ENCODE measurements at regions not wholly inside any gene's neighbourhood (a gene's known extent, or its start where the extent isn't known, plus 50 kb on each side); places are given as distances from the start of the nearest gene placed in this dataset.

DNA sequence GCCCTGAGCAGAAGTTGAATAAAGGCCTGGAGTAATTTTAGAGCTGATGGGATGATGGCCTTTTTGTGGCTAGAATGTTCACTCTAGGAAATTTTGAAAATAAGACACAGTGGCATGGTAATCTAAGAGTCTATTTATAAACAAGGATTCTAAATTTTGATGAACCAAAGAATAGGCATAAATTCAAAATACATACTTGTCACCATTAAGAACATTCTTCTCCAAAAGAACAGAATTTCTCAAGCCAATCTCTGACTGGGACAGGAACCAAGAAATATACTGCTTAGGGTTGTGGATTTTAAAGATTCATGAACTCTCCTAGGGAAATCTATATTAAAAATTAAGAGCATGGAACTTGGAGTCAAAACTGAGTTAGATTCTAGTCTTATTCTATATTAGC is 98.2 kb upstream of the SETBP1 start:
- no peaks in the 10 kb centered on the region for H3K36me3 Mint-ChIP-seq (ENCODE audit: low read depth, unreplicated experiment)
- Histone ChIP-seq H3K4me1 (ENCODE audit: insufficient read depth, low read length) (peaks cover 10% of the 10 kb centered on the region), H3K9ac (ENCODE audit: low read length) (no peak overlapping the region), H3K27ac (ENCODE audit: low read depth, low read length) (no peak overlapping the region), H3K36me3 (ENCODE audit: insufficient read depth, low read length) (no peaks in the 10 kb centered on the region), H3K9me3 (ENCODE audit: insufficient read depth, low read depth, low read length) (no peaks in the 10 kb centered on the region), H3K4me2 (ENCODE audit: low read length) (no peak overlapping the region), H3K79me2 (ENCODE audit: insufficient read depth, low read length) (no peaks in the 10 kb centered on the region), H2AFZ (ENCODE audit: low read depth, low read length) (no peak overlapping the region), H3K27me3 (ENCODE audit: insufficient read depth, low read length) (no peaks in the 10 kb centered on the region), H3K4me3 (ENCODE audit: insufficient read depth, low read depth, low read length) (no peak overlapping the region), H4K20me1 (ENCODE audit: insufficient read depth, low read length) (no peaks in the 10 kb centered on the region)
- H3K9me3 Mint-ChIP-seq (ENCODE audit: unreplicated experiment) = no peaks in the 10 kb centered on the region
- no peaks in the 10 kb centered on the region for H3K27me3 Mint-ChIP-seq (ENCODE audit: low read depth, unreplicated experiment)
- no peak for FAIRE-seq
- TF ChIP-seq, protein P1, sequence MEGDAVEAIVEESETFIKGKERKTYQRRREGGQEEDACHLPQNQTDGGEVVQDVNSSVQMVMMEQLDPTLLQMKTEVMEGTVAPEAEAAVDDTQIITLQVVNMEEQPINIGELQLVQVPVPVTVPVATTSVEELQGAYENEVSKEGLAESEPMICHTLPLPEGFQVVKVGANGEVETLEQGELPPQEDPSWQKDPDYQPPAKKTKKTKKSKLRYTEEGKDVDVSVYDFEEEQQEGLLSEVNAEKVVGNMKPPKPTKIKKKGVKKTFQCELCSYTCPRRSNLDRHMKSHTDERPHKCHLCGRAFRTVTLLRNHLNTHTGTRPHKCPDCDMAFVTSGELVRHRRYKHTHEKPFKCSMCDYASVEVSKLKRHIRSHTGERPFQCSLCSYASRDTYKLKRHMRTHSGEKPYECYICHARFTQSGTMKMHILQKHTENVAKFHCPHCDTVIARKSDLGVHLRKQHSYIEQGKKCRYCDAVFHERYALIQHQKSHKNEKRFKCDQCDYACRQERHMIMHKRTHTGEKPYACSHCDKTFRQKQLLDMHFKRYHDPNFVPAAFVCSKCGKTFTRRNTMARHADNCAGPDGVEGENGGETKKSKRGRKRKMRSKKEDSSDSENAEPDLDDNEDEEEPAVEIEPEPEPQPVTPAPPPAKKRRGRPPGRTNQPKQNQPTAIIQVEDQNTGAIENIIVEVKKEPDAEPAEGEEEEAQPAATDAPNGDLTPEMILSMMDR (IDR thresholded peaks at IDR 0.05; ENCODE audit: insufficient read depth, low read depth, low read length) = no peak
- no peak for TF ChIP-seq EZH2 (IDR thresholded peaks at IDR 0.05; ENCODE audit: insufficient read depth, low read length)
- H3K27ac Mint-ChIP-seq (ENCODE audit: unreplicated experiment) = no peak overlapping the region
- peaks cover 8% of the 10 kb centered on the region for H3K4me1 Mint-ChIP-seq (ENCODE audit: low read depth, unreplicated experiment)
- DNase-seq (ENCODE audit: low read depth) = no peak
- no peak overlapping the region for H3K4me3 Mint-ChIP-seq (ENCODE audit: unreplicated experiment)

DNA sequence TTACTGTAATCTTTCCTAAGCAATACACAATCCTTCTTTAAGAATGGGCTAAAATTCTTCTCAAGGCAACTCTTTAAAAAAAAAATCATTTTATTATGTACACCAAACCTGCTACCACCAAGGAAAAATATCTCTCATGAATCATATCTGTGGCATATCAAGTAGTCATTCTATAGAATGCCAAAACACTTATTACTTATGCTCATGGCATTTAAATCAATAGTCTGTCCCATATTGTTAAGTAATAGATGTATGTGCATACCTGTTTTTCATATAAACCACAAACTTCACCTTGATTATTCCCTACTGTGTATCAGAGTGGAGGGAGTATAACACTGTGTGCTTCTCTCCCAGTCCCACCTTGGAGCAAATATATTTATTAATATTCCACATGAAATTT is 95.8 kb upstream of the SETBP1 start:
- no peak overlapping the region for H3K27ac ChIP-seq (ENCODE audit: low read depth, low read length)
- no peak for TF ChIP-seq EZH2 (IDR thresholded peaks at IDR 0.05; ENCODE audit: insufficient read depth, low read length)
- TF ChIP-seq, protein P1 (IDR thresholded peaks at IDR 0.05; ENCODE audit: insufficient read depth, low read depth, low read length) = no peak
- DNase-seq (ENCODE audit: low read depth) (no peak), FAIRE-seq (no peak)
- H3K27me3 Mint-ChIP-seq (ENCODE audit: low read depth, unreplicated experiment) = no peaks in the 10 kb centered on the region
- H3K79me2 ChIP-seq (ENCODE audit: insufficient read depth, low read length) = no peaks in the 10 kb centered on the region
- no peak overlapping the region for H3K27ac Mint-ChIP-seq (ENCODE audit: unreplicated experiment)
- H3K4me3 ChIP-seq (ENCODE audit: insufficient read depth, low read depth, low read length) = no peak overlapping the region
- H3K36me3 ChIP-seq (ENCODE audit: insufficient read depth, low read length) = no peaks in the 10 kb centered on the region
- H3K9ac ChIP-seq (ENCODE audit: low read length) = no peak overlapping the region
- no peaks in the 10 kb centered on the region for H4K20me1 ChIP-seq (ENCODE audit: insufficient read depth, low read length)
- H3K4me3 Mint-ChIP-seq (ENCODE audit: unreplicated experiment) = no peak overlapping the region
- peaks cover 13% of the 10 kb centered on the region for H3K4me1 ChIP-seq (ENCODE audit: insufficient read depth, low read length)
- H3K36me3 Mint-ChIP-seq (ENCODE audit: low read depth, unreplicated experiment) = no peaks in the 10 kb centered on the region
- H3K4me1 Mint-ChIP-seq (ENCODE audit: low read depth, unreplicated experiment) = peaks cover 11% of the 10 kb centered on the region
- no peak overlapping the region for H2AFZ ChIP-seq (ENCODE audit: low read depth, low read length)
- H3K4me2 ChIP-seq (ENCODE audit: low read length) = no peak overlapping the region
- H3K27me3 ChIP-seq (ENCODE audit: insufficient read depth, low read length) = no peaks in the 10 kb centered on the region
- no peaks in the 10 kb centered on the region for H3K9me3 Mint-ChIP-seq (ENCODE audit: unreplicated experiment)
- H3K9me3 ChIP-seq (ENCODE audit: insufficient read depth, low read depth, low read length) = no peaks in the 10 kb centered on the region

DNA sequence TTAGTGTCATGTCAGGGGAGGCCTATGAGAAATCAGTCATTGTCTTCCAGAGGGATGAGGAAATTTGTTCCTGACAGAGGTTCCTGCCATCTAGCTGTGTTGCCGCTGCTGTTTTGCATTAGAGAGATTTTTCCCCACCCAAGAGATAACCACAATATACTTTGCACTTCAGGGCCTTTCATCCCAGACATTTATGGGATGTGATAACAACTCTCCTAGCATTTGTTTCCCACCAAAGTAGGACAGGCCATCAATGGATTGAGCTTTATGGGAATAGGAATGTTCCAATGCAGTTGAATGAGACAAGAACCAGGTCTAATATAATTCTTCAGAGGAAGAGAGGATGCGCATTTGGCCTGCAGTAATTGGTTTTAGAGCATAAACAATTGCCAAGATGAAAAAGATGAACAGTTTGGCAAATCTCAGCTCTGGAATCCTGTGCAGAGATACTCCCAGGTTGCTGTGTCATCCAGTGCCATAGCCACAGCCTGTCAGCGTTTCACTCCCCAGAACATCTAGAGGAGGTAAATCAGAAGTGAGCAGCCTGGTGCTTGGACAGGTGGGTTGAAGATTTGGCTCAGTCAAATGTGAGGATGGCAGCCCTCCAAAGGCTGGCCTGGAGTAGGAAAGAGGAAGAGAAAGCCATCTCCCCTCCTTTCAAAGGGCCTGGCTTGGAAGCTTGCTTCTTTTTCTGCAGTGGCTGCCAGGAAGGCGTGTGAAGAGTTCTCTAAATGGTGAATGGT is 93.7 kb upstream of the SETBP1 start:
- H3K9me3 Mint-ChIP-seq (ENCODE audit: unreplicated experiment) = no peaks in the 10 kb centered on the region
- H3K27me3 Mint-ChIP-seq (ENCODE audit: low read depth, unreplicated experiment) = no peaks in the 10 kb centered on the region
- DNase-seq (ENCODE audit: low read depth) (no peak), FAIRE-seq (peak; percentile 54)
- no peak overlapping the region for H3K27ac ChIP-seq (ENCODE audit: low read depth, low read length)
- no peak overlapping the region for H3K4me3 ChIP-seq (ENCODE audit: insufficient read depth, low read depth, low read length)
- H4K20me1 ChIP-seq (ENCODE audit: insufficient read depth, low read length) = no peaks in the 10 kb centered on the region
- no peaks in the 10 kb centered on the region for H3K79me2 ChIP-seq (ENCODE audit: insufficient read depth, low read length)
- TF ChIP-seq, protein P1 (IDR thresholded peaks at IDR 0.05; ENCODE audit: insufficient read depth, low read depth, low read length) = no peak
- H2AFZ ChIP-seq (ENCODE audit: low read depth, low read length) = no peak overlapping the region
- no peak overlapping the region for H3K27ac Mint-ChIP-seq (ENCODE audit: unreplicated experiment)
- no peaks in the 10 kb centered on the region for H3K9me3 ChIP-seq (ENCODE audit: insufficient read depth, low read depth, low read length)
- H3K4me1 ChIP-seq (ENCODE audit: insufficient read depth, low read length) = peaks cover 17% of the 10 kb centered on the region
- no peak overlapping the region for H3K4me2 ChIP-seq (ENCODE audit: low read length)
- H3K4me1 Mint-ChIP-seq (ENCODE audit: low read depth, unreplicated experiment) = peaks cover 17% of the 10 kb centered on the region
- no peaks in the 10 kb centered on the region for H3K36me3 ChIP-seq (ENCODE audit: insufficient read depth, low read length)
- H3K9ac ChIP-seq (ENCODE audit: low read length) = no peak overlapping the region
- no peaks in the 10 kb centered on the region for H3K36me3 Mint-ChIP-seq (ENCODE audit: low read depth, unreplicated experiment)
- no peaks in the 10 kb centered on the region for H3K27me3 ChIP-seq (ENCODE audit: insufficient read depth, low read length)
- H3K4me3 Mint-ChIP-seq (ENCODE audit: unreplicated experiment) = no peak overlapping the region
